ENCODE measurements at regions not wholly inside any gene's neighbourhood (a gene's known extent, or its start where the extent isn't known, plus 50 kb on each side); places are given as distances from the start of the nearest gene placed in this dataset.

- no peak for TF ChIP-seq CTCF (IDR thresholded peaks at IDR 0.05)
- Histone ChIP-seq H3K27me3 (no peaks in the 10 kb centered on the region), H3K9me3 (no peaks in the 10 kb centered on the region), H3K4me1 (peaks cover 6% of the 10 kb centered on the region), H3K4me3 (no peak overlapping the region), H3K27ac (no peak overlapping the region), H3K36me3 (no peaks in the 10 kb centered on the region)
- ATAC-seq (no peak), DNase-seq (no peak)
- intact Hi-C loops (cut with DNase I): no loop called here
Observed at GRCh38 chr6:40802481-40802880, 215.3 kb upstream of the LRFN2 start.

- intact Hi-C loops (cut with DNase I): no loop called here
- ATAC-seq: no peak
Observed at GRCh38 chr6:40799296-40800140, 212.4 kb upstream of the LRFN2 start.

GRCh38 chr6:40798069-40798770, 211.1 kb upstream of the LRFN2 start:
- H3K36me3 ChIP-seq: no peaks in the 10 kb centered on the region
- no peak for TF ChIP-seq CTCF (IDR thresholded peaks at IDR 0.05)
- no peak overlapping the region for H3K4me3 ChIP-seq
- DNase-seq: no peak
- H3K27me3 ChIP-seq: no peaks in the 10 kb centered on the region
- H3K4me1 ChIP-seq: no peaks in the 10 kb centered on the region
- no peak overlapping the region for H3K27ac ChIP-seq
- intact Hi-C loops (cut with DNase I): no loop called here
- H3K9me3 ChIP-seq: no peaks in the 10 kb centered on the region
- ATAC-seq: no peak

More at GRCh38 chr6:40799296-40800140, 212.4 kb upstream of the LRFN2 start:
- H3K27ac ChIP-seq: no peak overlapping the region
- DNase-seq: no peak
- no peaks in the 10 kb centered on the region for H3K9me3 ChIP-seq
- H3K27me3 ChIP-seq: no peaks in the 10 kb centered on the region
- H3K36me3 ChIP-seq: no peaks in the 10 kb centered on the region
- H3K4me1 ChIP-seq: peaks cover 4% of the 10 kb centered on the region
- TF ChIP-seq CTCF (IDR thresholded peaks at IDR 0.05): no peak
- no peak overlapping the region for H3K4me3 ChIP-seq

- Histone ChIP-seq H3K9me3 (no peaks in the 10 kb centered on the region), H3K4me3 (no peak overlapping the region), H3K4me1 (no peaks in the 10 kb centered on the region), H3K36me3 (no peaks in the 10 kb centered on the region), H3K27me3 (no peaks in the 10 kb centered on the region), H3K27ac (no peak overlapping the region)
- no peak for TF ChIP-seq CTCF (IDR thresholded peaks at IDR 0.05)
- ATAC-seq (no peak), DNase-seq (no peak)
- intact Hi-C loops (cut with DNase I): no loop called here
Observed at GRCh38 chr6:40796260-40797221, 209.4 kb upstream of the LRFN2 start.

GRCh38 chr6:40794586-40794985, 207.4 kb upstream of the LRFN2 start:
- Histone ChIP-seq H3K36me3 (no peaks in the 10 kb centered on the region), H3K27me3 (no peaks in the 10 kb centered on the region), H3K9me3 (no peaks in the 10 kb centered on the region), H3K27ac (no peak overlapping the region), H3K4me1 (no peaks in the 10 kb centered on the region), H3K4me3 (no peak overlapping the region)
- intact Hi-C loops (cut with DNase I): no loop called here
- DNase-seq (no peak), ATAC-seq (no peak)
- TF ChIP-seq CTCF (IDR thresholded peaks at IDR 0.05): no peak

All from upper lobe of right lung (tissue), 1 donor.